ENCODE measurements at regions not wholly inside any gene's neighbourhood (a gene's known extent, or its start where the extent isn't known, plus 50 kb on each side); places are given as distances from the start of the nearest gene placed in this dataset.
"Not testable (repeated sequence)": the region's sequence is repeated elsewhere in the genome, so short reads cannot be mapped to it uniquely, and the experiment has no call there.

- Histone ChIP-seq H3K27me3 (ENCODE audit: insufficient read depth, low read length) (peaks cover 8% of the 10 kb centered on the region), H3K4me3 (ENCODE audit: insufficient read depth, low read length) (no peak overlapping the region)
These were observed 80.9 kb upstream of the TOPAZ1 start for GRCh38 chr3:44160818-44161217.

GRCh38 chr3:44171891-44172290 lies 69.8 kb upstream of the TOPAZ1 start:
- no peaks in the 10 kb centered on the region for H3K4me1 ChIP-seq (ENCODE audit: insufficient read depth, low read length)
- no peaks in the 10 kb centered on the region for H3K36me3 ChIP-seq (ENCODE audit: insufficient read depth, low read length)
- H3K9me3 ChIP-seq (ENCODE audit: low read depth, low read length), result no peaks in the 10 kb centered on the region
- no peak overlapping the region for H3K4me2 ChIP-seq (ENCODE audit: insufficient read depth, low read length)
- no peaks in the 10 kb centered on the region for H3K79me2 ChIP-seq (ENCODE audit: insufficient read depth, low read length)
- H3K27me3 ChIP-seq (ENCODE audit: insufficient read depth, low read length), result peaks cover 5% of the 10 kb centered on the region
- no peak for DNase-seq (ENCODE audit: insufficient read length, low spot score, missing footprints)
- H4K20me1 ChIP-seq (ENCODE audit: insufficient read depth, low read length), result no peaks in the 10 kb centered on the region
- H3K27ac ChIP-seq (ENCODE audit: low read depth, low read length), result no peak overlapping the region
- TF ChIP-seq CTCF (IDR thresholded peaks at IDR 0.05; ENCODE audit: extremely low read depth, low read depth, low read length), result no peak
- no peak overlapping the region for H3K4me3 ChIP-seq (ENCODE audit: insufficient read depth, low read length)
- no peak overlapping the region for H2AFZ ChIP-seq (ENCODE audit: low read length)

More at GRCh38 chr3:44160818-44161217, 80.9 kb upstream of the TOPAZ1 start:
- DNase-seq (ENCODE audit: insufficient read length, low spot score, missing footprints), result no peak
- no peak overlapping the region for H2AFZ ChIP-seq (ENCODE audit: low read length)
- no peaks in the 10 kb centered on the region for H3K36me3 ChIP-seq (ENCODE audit: insufficient read depth, low read length)
- H3K27ac ChIP-seq (ENCODE audit: low read depth, low read length), result no peak overlapping the region
- H3K9me3 ChIP-seq (ENCODE audit: low read depth, low read length), result no peaks in the 10 kb centered on the region
- H3K4me1 ChIP-seq (ENCODE audit: insufficient read depth, low read length), result no peaks in the 10 kb centered on the region
- H4K20me1 ChIP-seq (ENCODE audit: insufficient read depth, low read length), result no peaks in the 10 kb centered on the region
- no peak for TF ChIP-seq CTCF (IDR thresholded peaks at IDR 0.05; ENCODE audit: extremely low read depth, low read depth, low read length)
- H3K79me2 ChIP-seq (ENCODE audit: insufficient read depth, low read length), result no peaks in the 10 kb centered on the region
- H3K4me2 ChIP-seq (ENCODE audit: insufficient read depth, low read length), result no peak overlapping the region

- not testable (repeated sequence) for H3K4me3 ChIP-seq (ENCODE audit: insufficient read depth, low read length); DNase-seq (ENCODE audit: insufficient read length, low spot score, missing footprints); H3K27ac ChIP-seq (ENCODE audit: low read depth, low read length); H3K4me1 ChIP-seq (ENCODE audit: insufficient read depth, low read length); H3K79me2 ChIP-seq (ENCODE audit: insufficient read depth, low read length); H2AFZ ChIP-seq (ENCODE audit: low read length); H3K36me3 ChIP-seq (ENCODE audit: insufficient read depth, low read length); H3K27me3 ChIP-seq (ENCODE audit: insufficient read depth, low read length); H3K4me2 ChIP-seq (ENCODE audit: insufficient read depth, low read length); H3K9me3 ChIP-seq (ENCODE audit: low read depth, low read length); H4K20me1 ChIP-seq (ENCODE audit: insufficient read depth, low read length)
These were observed 69.0 kb upstream of the TOPAZ1 start for GRCh38 chr3:44172701-44173100.

- Histone ChIP-seq H2AFZ (ENCODE audit: low read length) (no peak overlapping the region), H3K79me2 (ENCODE audit: insufficient read depth, low read length) (no peaks in the 10 kb centered on the region), H3K27ac (ENCODE audit: low read depth, low read length) (no peak overlapping the region), H3K4me1 (ENCODE audit: insufficient read depth, low read length) (no peaks in the 10 kb centered on the region), H4K20me1 (ENCODE audit: insufficient read depth, low read length) (no peaks in the 10 kb centered on the region), H3K36me3 (ENCODE audit: insufficient read depth, low read length) (no peaks in the 10 kb centered on the region), H3K27me3 (ENCODE audit: insufficient read depth, low read length) (peaks cover 9% of the 10 kb centered on the region), H3K4me3 (ENCODE audit: insufficient read depth, low read length) (no peak overlapping the region), H3K9me3 (ENCODE audit: low read depth, low read length) (no peaks in the 10 kb centered on the region), H3K4me2 (ENCODE audit: insufficient read depth, low read length) (no peak overlapping the region)
- no peak for DNase-seq (ENCODE audit: insufficient read length, low spot score, missing footprints)
- no peak for TF ChIP-seq CTCF (IDR thresholded peaks at IDR 0.05; ENCODE audit: extremely low read depth, low read depth, low read length)
These were observed 68.4 kb upstream of the TOPAZ1 start for GRCh38 chr3:44173263-44173662.

Data from osteoblast (primary cell).